Natural killer cell (primary cell): ENCODE measurements at regions not wholly inside any gene's neighbourhood (a gene's known extent, or its start where the extent isn't known, plus 50 kb on each side); places are given as distances from the start of the nearest gene placed in this dataset.

ENCODE experiments used
- ATAC-seq, 3 donors: fragments of 150-1000 bp in 2 of 3; fragments of 200-7000 bp in 1 of 3; cut with Tn5 transposase; 1 replicate in 1 of 3; 2 replicates in 2 of 3; pipeline ENCODE4 v1.10.0; 2021; ENCODE audit warnings: mild to moderate bottlenecking in 2 of 3, moderate library complexity in 2 of 3
- DNase-seq, 2 donors: peaks; one replicate each; pipeline versions ENCODE4 v3.0.0 to v3.0.0-alpha.2; 2013 to 2021; ENCODE audit warnings: mixed read lengths in 1 of 2
- H3K27ac ChIP-seq: one replicate; pipeline ENCODE4 v1.5.1; 2013; ENCODE audit warnings: mild to moderate bottlenecking, low read length
- H3K27me3 ChIP-seq: one replicate; pipeline ENCODE4 v1.6.1; 2013; ENCODE audit warnings: low read length; ENCODE audit not compliant: control insufficient read depth, insufficient read depth
- H3K36me3 ChIP-seq: one replicate; pipeline ENCODE4 v1.6.1; 2013; ENCODE audit warnings: low read length; ENCODE audit not compliant: control insufficient read depth, insufficient read depth
- H3K4me1 ChIP-seq: one replicate; pipeline ENCODE4 v1.6.1; 2013; ENCODE audit warnings: low read length; ENCODE audit not compliant: control insufficient read depth, insufficient read depth
- H3K4me3 ChIP-seq: one replicate; pipeline ENCODE4 v1.5.1; 2013; ENCODE audit warnings: low read length
- H3K9me3 ChIP-seq: one replicate; pipeline ENCODE4 v1.6.1; 2013; ENCODE audit warnings: low read length; ENCODE audit not compliant: control insufficient read depth, insufficient read depth
- H3K27ac Mint-ChIP-seq, 2 donors: one replicate each; pipeline ENCODE4 v1.8.0; 2022; ENCODE audit warnings: mild to moderate bottlenecking in 2 of 2, mixed read lengths in 2 of 2, moderate library complexity in 1 of 2
- H3K27me3 Mint-ChIP-seq, 2 donors: one replicate each; pipeline ENCODE4 v1.8.0; 2022; ENCODE audit warnings: low read depth in 2 of 2, mixed read lengths in 2 of 2
- H3K36me3 Mint-ChIP-seq: one replicate; pipeline ENCODE4 v1.8.0; 2022; ENCODE audit warnings: mixed read lengths
- H3K4me1 Mint-ChIP-seq, 2 donors: one replicate each; pipeline ENCODE4 v1.8.0; 2022; ENCODE audit warnings: mixed read lengths in 2 of 2
- H3K4me3 Mint-ChIP-seq: one replicate; pipeline ENCODE4 v1.8.0; 2022; ENCODE audit warnings: mild to moderate bottlenecking, moderate library complexity, mixed read lengths
- H3K9me3 Mint-ChIP-seq, 2 donors: one replicate each; pipeline ENCODE4 v1.8.0; 2022; ENCODE audit warnings: mixed read lengths in 2 of 2
- CTCF ChIP-seq: fragments of 200-600 bp; IDR thresholded peaks from one replicate; pipeline ENCODE4 v1.8.0; 2022; ENCODE audit warnings: antibody characterized with exemption
- WGBS: methylation state at CpG from one replicate; pipeline ENCODE4 v1.1.7; 2013; ENCODE audit warnings: missing lambda C conversion rate; ENCODE audit not compliant: insufficient coverage; 5-methylcytosine and 5-hydroxymethylcytosine counted together
- intact Hi-C: fragments of 100-400 bp; cut with micrococcal nuclease; formaldehyde crosslinking; loops from one replicate; pipeline ENCODE4 v1.14.2; 2022

GRCh38 chr2:5507367-5507766 is 184.8 kb upstream of the SOX11 start:
- peaks cover 5% of the 10 kb centered on the region for H3K9me3 ChIP-seq
- Mint-ChIP-seq H3K27ac (no peak overlapping the region), H3K4me1 (no peaks in the 10 kb centered on the region), H3K9me3 (peaks cover 2 to 4% of the 10 kb centered on the region in 2 donors), H3K27me3 (no peaks in the 10 kb centered on the region), H3K36me3 (no peaks in the 10 kb centered on the region), H3K4me3 (no peak overlapping the region)
- H3K27ac ChIP-seq = no peak overlapping the region
- no peaks in the 10 kb centered on the region for H3K27me3 ChIP-seq
- H3K36me3 ChIP-seq = no peaks in the 10 kb centered on the region
- no peak overlapping the region for H3K4me3 ChIP-seq
- no peak for TF ChIP-seq CTCF
- DNase-seq (no peak), ATAC-seq (no peak)
- H3K4me1 ChIP-seq = no peaks in the 10 kb centered on the region
- intact Hi-C loops = no loop called here
- 86% methylated on average over 10 of the region's 10 CpGs for WGBS

GRCh38 chr2:5509362-5509761 is 182.8 kb upstream of the SOX11 start:
- peaks cover 7% of the 10 kb centered on the region for H3K9me3 ChIP-seq
- intact Hi-C loops = no loop called here

GRCh38 chr2:5510082-5510481 is 182.1 kb upstream of the SOX11 start:
- DNase-seq = no peak
- H3K4me3 Mint-ChIP-seq = no peak overlapping the region
- Histone ChIP-seq H3K4me1 (no peaks in the 10 kb centered on the region), H3K4me3 (no peak overlapping the region), H3K27me3 (no peaks in the 10 kb centered on the region), H3K36me3 (no peaks in the 10 kb centered on the region), H3K9me3 (peaks cover 7% of the 10 kb centered on the region), H3K27ac (no peak overlapping the region)
- no peak for TF ChIP-seq CTCF
- no peaks in the 10 kb centered on the region for H3K27me3 Mint-ChIP-seq
- no peak overlapping the region for H3K27ac Mint-ChIP-seq
- intact Hi-C loops = no loop called here
- H3K9me3 Mint-ChIP-seq = no peaks in the 10 kb centered on the region
- peak in 1 of 3 donors; percentile 48 for ATAC-seq
- H3K4me1 Mint-ChIP-seq = no peaks in the 10 kb centered on the region
- 97% methylated on average over 4 of the region's 4 CpGs for WGBS
- H3K36me3 Mint-ChIP-seq = no peaks in the 10 kb centered on the region

More at GRCh38 chr2:5509362-5509761, 182.8 kb upstream of the SOX11 start:
- peak in 1 of 3 donors; percentile 27 for ATAC-seq
- Histone ChIP-seq H3K4me3 (no peak overlapping the region), H3K27ac (no peak overlapping the region), H3K4me1 (no peaks in the 10 kb centered on the region), H3K36me3 (no peaks in the 10 kb centered on the region), H3K27me3 (no peaks in the 10 kb centered on the region)
- TF ChIP-seq CTCF = no peak
- Mint-ChIP-seq H3K4me1 (no peaks in the 10 kb centered on the region), H3K36me3 (no peaks in the 10 kb centered on the region), H3K27ac (no peak overlapping the region), H3K27me3 (no peaks in the 10 kb centered on the region), H3K4me3 (no peak overlapping the region), H3K9me3 (no peaks in the 10 kb centered on the region)
- WGBS = 94% methylated on average over 7 of the region's 7 CpGs
- DNase-seq = no peak

- Mint-ChIP-seq H3K27me3 (no peaks in the 10 kb centered on the region), H3K27ac (no peak overlapping the region)
- no peak for ATAC-seq
Observed at GRCh38 chr2:5515693-5516092, 176.5 kb upstream of the SOX11 start.

More at GRCh38 chr2:5515693-5516092, 176.5 kb upstream of the SOX11 start:
- 74% methylated on average over 2 of the region's 2 CpGs for WGBS
- Histone ChIP-seq H3K4me3 (no peak overlapping the region), H3K27me3 (no peaks in the 10 kb centered on the region), H3K4me1 (no peaks in the 10 kb centered on the region), H3K36me3 (no peaks in the 10 kb centered on the region), H3K9me3 (peaks cover 5% of the 10 kb centered on the region), H3K27ac (no peak overlapping the region)
- Mint-ChIP-seq H3K4me3 (no peak overlapping the region), H3K4me1 (no peaks in the 10 kb centered on the region), H3K36me3 (no peaks in the 10 kb centered on the region), H3K9me3 (no peaks in the 10 kb centered on the region)
- intact Hi-C loops = no loop called here
- TF ChIP-seq CTCF = no peak
- no peak for DNase-seq
